ENCODE measurements at regions not wholly inside any gene's neighbourhood (a gene's known extent, or its start where the extent isn't known, plus 50 kb on each side); places are given as distances from the start of the nearest gene placed in this dataset.

- Histone ChIP-seq H3K4me3 (ENCODE audit: low read depth in 2 of 2, low read length in 1 of 2) (no peak overlapping the region; a peak in 1 of 4 replicates), H3K79me2 (ENCODE audit: insufficient read depth) (no peaks in the 10 kb centered on the region), H3K4me2 (no peak overlapping the region), H3K9me3 (no peaks in the 10 kb centered on the region), H3K9me2 (no peaks in the 10 kb centered on the region), H3F3A (replicated peaks; ENCODE audit: insufficient read depth) (no peaks in the 10 kb centered on the region), H3K4me1 (ENCODE audit: control insufficient read depth in 1 of 2, insufficient read depth in 2 of 2, low read depth in 1 of 2, low read length in 1 of 2) (no peaks in the 10 kb centered on the region), H3K27me3 (ENCODE audit: insufficient read depth) (no peaks in the 10 kb centered on the region), H2AFZ (ENCODE audit: low read depth) (no peak overlapping the region), H3K9ac (no peak overlapping the region), H3K27ac (ENCODE audit: low read depth in 2 of 2, low read length in 1 of 2) (no peak overlapping the region), H4K20me1 (ENCODE audit: insufficient read depth) (no peaks in the 10 kb centered on the region), H3K36me3 (replicated peaks in 1 of 2; ENCODE audit: control insufficient read depth in 1 of 2, insufficient read depth in 2 of 2, low read length in 1 of 2) (no peaks in the 10 kb centered on the region)
- DNase-seq, result peak; percentile 1
- ChIA-PET CTCF (no interaction called here), POLR2A (no interaction called here)
- under 1% methylated on average over 4 of the region's 4 CpGs for WGBS (ENCODE audit: low lambda C conversion rate)
- peak; percentile 51 for TF ChIP-seq RAD21 (IDR thresholded peaks at IDR 0.05; ENCODE audit: low read length)
- peak; percentile 41 for TF ChIP-seq CTCF (IDR thresholded peaks at IDR 0.05)
- TF ChIP-seq MAX (IDR thresholded peaks at IDR 0.05; ENCODE audit: low read depth), result no peak
- no peak for TF ChIP-seq FOXM1 (IDR thresholded peaks at IDR 0.05; ENCODE audit: low read depth)
- no peak for TF ChIP-seq PBX3 (IDR thresholded peaks at IDR 0.05)
- TF ChIP-seq REST (IDR thresholded peaks at IDR 0.05; ENCODE audit: low read depth, low read length), result no peak
- TF ChIP-seq TCF12 (IDR thresholded peaks at IDR 0.05), result no peak
- TF ChIP-seq SMC3 (IDR thresholded peaks at IDR 0.05; ENCODE audit: low read depth, low read length), result 0 out of 2 replicates have a peak, but pooled peaks have one; percentile 7
- no peak for TF ChIP-seq FOSL2 (IDR thresholded peaks at IDR 0.05; ENCODE audit: borderline replicate concordance, low read depth)
- TF ChIP-seq RFX5 (IDR thresholded peaks at IDR 0.05; ENCODE audit: low read length), result no peak
- TF ChIP-seq JUND (IDR thresholded peaks at IDR 0.05), result no peak
- TF ChIP-seq RCOR1 (IDR thresholded peaks at IDR 0.05; ENCODE audit: low read length), result no peak
- TF ChIP-seq YY1 (IDR thresholded peaks at IDR 0.05; ENCODE audit: low read depth), result no peak
- no peak for TF ChIP-seq USF1 (IDR thresholded peaks at IDR 0.05; ENCODE audit: borderline replicate concordance, low read depth)
- TF ChIP-seq GATA2 (CRISPR knock-in tag; IDR thresholded peaks at IDR 0.05), result no peak
- no peak for TF ChIP-seq IRF3 (IDR thresholded peaks at IDR 0.05; ENCODE audit: low read depth, low read length)
- no peak for TF ChIP-seq USF2 (IDR thresholded peaks at IDR 0.05; ENCODE audit: borderline replicate concordance, low read depth, low read length)
- TF ChIP-seq RXRA (IDR thresholded peaks at IDR 0.05; ENCODE audit: borderline replicate concordance, low read depth), result no peak
- no peak for TF ChIP-seq FOXJ3 (CRISPR knock-in tag; IDR thresholded peaks at IDR 0.05)
- TF ChIP-seq TEAD4 (IDR thresholded peaks at IDR 0.05; ENCODE audit: borderline replicate concordance, insufficient read depth), result no peak
These were observed 940.5 kb upstream of the MANEA start for GRCh38 chr6:94636780-94637385.

All from SK-N-SH (cell line).